8988T (cell line): ENCODE measurements at regions not wholly inside any gene's neighbourhood (a gene's known extent, or its start where the extent isn't known, plus 50 kb on each side); places are given as distances from the start of the nearest gene placed in this dataset.

Experiments
- DNase-seq: peaks from one replicate; pipeline ENCODE4 v3.0.0; 2011

DNA sequence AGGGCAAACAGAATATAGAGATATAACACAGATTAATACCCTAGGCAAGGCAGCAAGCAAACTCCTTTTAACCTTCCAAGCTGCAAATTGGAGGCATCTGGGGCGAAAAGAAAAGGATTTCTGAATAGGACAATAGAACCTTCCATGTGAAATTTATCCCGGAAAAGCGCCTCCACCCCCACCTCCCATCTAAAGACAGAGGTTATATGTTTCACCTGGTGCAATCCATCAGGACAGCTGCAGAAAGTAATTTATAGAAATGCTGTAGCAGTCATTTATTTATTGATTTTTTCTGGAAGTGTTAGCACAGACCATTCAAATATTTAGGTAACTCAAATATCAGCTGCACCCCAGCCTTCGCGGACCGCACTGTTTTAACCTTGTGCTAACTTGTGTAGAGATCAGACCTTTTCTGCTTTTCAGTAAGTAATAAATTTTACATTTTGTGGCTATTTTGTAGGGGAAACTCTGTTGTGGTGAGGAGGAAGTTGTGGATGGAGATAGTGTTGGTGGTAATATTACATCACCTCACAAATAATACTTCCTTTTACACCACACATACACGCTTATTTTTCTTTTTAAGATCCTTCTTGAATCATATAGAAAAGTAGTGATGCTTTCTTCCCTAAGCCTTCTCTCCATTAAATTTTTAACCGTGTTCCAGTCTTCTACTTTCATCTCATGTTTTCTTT is 919.3 kb upstream of the CDH2 start:
- DNase-seq, result no peak

DNA sequence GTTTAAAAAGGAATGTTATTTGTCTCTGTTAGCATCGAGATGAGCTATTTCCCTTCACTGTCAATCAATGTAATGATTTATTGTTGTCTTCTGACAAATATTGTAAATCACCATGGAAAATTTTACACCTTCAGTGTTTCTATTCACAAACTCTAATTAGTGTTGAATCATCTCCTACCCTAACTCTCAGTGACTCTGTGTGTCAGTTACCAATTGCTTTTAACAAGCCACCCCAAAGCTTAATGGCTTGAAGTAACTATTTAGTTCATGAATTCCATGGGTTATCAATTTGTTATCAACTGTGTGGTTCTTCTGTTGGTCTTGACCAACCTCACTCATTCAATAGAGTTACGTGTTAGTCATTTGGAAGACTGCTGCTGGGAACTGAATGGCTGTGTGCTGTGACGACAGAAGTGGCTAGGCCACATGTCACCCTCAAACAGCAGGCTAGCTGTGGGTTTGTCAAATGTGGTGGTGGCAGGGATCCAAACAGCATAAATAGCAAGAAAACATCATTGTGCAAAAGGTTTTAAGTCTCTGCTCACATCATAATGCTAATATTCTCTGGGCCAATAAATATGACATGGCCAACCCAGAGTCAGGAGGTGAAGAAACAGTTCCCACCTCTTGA is 910.8 kb upstream of the CDH2 start:
- DNase-seq, result no peak

DNA sequence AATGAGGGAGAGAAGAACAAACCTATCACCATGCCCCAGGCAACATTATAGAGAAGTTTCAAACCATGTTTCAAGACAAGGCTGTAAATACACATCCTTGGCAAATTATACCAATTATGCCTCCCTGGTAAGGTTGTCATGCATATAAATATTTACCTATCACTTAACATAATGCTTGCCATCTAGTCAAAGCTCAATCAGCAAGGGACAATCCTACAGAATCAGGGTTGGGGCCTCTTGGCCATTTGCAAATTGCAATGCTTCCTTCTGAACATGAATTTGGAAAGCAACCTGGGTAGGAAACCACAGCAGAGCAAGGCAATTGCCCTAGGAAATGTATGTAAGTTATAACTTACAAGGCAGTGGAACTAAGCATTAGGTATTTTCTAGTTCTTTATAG is 907.2 kb upstream of the CDH2 start:
- DNase-seq, result no peak

DNA sequence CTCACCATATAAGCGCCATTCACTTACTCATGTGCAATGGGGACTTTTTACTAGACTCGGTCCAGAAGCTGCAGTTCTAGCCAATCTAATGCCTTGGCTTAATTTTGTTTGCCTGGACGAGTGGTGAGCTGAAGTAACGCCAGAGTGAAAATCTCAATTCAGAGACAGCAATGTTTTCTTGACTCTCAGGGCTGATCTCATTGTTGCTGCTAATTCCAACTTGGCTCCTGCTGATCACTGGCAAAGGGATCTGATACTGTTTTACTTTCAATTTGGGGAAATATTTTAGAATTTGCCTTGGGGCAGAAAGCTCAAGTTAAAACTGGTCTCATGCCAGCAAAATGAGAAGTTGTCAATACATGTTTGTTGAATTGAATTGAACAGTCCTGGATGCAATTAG is 906.6 kb upstream of the CDH2 start:
- no peak for DNase-seq

DNA sequence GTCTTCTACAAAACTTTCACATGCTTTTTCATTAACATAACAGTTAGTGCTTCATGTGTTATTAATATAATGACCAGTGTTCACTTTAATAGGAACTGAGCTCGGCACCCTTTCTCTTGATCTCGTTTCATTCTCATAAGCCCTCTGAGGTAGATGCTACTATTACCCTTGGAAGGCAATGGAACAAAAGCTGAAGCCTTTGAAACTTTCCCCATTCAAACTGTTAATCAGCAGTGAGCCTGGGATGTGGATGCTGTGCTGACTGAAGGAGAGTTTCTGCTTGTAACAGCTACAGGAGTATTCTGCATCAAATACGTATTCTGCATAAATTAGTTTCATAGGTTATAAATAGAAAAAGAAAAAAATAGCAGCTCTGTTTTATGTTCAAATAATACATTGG is 904.0 kb upstream of the CDH2 start:
- no peak for DNase-seq

DNA sequence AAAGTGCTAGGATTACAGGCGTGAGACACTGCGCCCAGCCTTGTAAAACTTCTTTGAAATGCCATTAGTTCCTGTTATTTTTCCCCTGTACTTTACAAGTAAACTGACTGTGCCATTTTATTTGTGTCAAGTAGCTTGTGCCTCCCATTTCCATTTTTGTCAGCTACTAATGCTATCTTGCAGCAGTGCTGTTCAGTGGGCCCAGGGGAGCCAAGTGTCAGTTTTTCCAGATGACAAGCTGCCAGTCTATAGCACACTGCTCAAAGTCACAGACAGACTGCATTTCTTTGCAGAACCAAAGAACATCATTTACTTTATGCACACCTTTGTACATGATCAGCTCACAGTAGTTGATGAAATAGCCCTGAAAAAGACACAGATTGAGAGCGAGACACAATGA is 901.3 kb upstream of the CDH2 start:
- no peak for DNase-seq

DNA sequence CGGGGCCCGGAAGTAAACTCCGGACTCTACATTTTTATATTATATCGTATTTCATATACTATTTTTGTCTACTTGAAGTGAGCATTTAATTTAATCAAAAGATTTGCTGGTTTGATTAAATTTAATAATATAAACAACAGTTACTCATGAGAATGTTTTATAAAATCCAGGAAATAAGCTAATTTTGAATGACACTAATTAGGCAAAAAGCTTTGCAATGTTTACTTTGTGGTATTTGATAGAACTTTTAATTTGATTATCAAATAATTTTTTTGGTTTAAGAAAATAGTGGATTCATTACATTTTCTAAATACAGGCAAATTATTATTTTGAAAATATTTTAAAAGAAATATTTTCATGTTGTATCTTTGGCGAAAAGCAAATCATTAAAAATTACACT is 900.4 kb upstream of the CDH2 start:
- no peak for DNase-seq

DNA sequence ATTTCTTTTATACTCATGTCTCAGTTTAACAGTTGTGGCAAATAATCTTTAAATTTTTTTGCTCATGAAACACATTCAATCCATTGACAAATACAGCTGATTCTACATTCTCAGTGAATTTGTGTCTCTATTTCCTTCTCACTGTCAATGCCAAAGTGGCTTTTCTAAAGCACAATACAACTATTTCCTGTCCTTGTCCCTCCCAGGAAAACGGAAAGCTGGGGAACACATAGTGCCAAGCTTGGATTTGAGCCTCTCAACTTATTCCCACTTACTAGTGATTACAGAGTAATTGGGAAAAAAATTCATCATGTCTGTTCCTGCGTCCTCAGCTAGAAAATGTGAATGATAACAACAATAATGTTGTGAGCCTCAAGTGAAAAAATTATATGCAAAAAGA is 899.7 kb upstream of the CDH2 start:
- DNase-seq, result no peak

DNA sequence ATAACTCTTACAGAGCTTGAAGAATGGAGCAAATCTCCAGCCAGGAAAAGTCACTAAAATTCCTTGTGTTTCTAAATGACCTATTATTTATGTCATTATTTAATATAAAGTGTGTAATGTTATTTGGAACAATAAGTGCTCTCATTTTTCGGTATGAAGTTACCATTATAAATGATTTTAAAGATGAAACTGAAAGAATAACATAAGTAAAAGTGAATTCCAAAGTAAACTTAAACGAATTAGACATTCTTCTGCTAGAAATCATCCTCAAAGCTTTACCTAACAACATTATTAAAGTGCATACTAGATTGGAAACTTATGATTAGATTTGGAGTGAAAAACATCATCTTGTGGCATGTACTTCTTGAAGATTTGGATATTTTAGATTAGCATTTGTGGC is 897.2 kb upstream of the CDH2 start:
- no peak for DNase-seq

DNA sequence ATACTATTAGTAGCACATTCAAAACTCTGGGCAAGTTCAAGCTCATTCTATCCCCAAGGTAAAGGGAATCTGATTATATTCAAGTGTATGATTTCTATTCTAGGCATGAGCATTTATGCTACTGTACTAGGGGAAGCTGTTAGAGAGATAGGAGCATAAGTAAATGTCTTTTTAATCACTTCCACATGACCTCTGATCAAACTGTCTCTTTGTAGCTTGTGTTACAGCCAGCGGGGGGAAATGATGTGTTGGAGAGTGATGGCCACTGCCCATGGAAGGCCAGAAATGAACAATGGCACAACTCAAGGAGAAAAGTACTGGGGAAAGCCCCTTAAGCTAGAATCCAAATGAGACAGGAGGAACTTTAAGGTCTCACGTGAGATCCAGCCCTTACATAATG is 894.9 kb upstream of the CDH2 start:
- DNase-seq, result no peak

DNA sequence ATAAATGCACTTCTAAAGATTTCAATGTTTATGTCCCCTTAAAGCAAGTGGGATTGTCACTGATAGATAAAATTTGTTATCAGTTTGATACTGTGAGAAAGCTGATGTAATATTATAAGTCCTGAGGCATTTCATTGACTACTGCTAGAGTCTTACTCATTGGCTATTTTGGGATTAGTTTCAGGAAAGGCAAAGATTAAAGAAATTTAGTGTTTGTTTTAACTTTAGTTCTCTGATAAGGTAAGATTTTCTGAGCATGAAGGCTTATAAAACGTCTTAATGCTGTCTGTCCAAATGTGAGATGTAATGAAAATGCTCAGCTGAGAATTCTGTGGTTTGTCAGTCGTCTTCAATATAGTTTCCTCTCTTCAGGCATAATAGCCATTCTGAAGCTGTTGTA is 886.4 kb upstream of the CDH2 start:
- DNase-seq, result no peak

DNA sequence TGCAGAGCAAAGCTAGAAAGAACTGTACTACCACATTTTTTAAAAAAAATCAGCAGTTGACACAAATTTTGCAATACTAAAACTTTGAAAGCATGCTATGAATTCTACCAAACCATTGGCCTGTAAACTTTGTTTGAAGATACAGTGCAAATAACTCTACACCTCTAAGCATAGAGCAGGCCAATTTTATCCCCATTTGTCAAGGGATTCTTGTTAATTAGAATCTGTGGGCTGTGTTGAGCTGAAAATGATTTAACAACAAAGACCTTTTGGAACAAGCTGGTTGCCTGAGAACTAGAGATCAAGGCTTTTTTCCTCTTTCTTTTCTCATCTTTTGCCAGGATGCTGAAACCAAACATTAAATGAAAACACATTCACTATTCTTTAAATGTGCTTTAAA is 886.0 kb upstream of the CDH2 start:
- no peak for DNase-seq

DNA sequence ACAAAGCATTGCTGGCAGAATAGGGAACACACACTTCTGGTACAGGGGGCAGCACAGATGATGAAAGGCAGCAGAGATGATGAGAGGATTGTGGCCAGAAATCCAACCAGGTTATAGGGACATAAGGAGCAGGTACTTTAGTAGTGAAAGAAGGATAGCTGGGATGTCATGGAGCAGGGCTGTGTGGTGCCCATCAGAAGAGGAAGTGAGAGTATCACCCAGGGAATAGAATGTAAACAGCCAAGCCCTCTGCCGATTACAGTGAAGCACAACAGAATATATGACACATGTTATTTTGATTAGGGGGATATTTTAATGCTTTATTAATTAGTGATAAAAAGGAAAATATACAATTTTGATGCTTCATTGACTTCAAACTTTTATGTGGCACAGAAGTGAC is 883.4 kb upstream of the CDH2 start:
- no peak for DNase-seq

DNA sequence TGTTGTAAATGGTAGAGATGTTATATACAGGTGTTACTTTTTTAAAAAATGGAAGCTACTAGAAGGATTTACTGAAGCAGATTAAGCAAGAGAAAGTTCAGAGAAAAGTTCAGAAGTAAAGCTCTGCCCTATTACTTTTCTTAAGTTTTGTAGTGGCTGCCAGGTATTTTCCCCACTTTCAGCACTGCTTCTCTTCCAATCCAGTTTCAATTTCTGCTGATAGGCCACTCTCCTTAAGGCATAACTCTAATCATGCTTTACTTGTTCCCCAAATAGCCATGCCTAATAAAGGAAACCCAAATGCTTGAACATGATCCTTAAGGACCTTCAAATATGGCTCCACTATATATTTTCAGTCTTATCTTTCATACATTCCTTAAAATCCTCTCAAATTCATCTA is 880.8 kb upstream of the CDH2 start:
- no peak for DNase-seq

DNA sequence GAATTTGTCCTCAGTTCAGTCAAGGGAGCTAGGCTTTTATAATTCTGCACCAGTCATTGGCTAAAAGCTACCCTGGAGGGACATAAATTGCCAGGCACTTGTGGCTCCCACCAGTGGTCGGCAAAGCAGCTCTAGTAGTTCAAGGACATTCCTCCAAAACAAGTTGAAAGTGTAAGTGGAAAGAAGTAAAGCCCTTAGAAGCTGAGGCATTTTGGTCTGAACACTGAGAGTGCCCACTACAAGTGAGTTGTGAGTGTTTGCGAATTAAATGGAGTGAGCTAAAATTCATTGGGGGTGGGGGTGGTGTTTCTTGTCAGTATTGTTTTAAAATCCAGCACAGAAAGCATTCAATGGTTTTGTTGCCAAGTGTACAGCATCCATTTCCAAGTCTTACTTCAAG is 879.9 kb upstream of the CDH2 start:
- no peak for DNase-seq

DNA sequence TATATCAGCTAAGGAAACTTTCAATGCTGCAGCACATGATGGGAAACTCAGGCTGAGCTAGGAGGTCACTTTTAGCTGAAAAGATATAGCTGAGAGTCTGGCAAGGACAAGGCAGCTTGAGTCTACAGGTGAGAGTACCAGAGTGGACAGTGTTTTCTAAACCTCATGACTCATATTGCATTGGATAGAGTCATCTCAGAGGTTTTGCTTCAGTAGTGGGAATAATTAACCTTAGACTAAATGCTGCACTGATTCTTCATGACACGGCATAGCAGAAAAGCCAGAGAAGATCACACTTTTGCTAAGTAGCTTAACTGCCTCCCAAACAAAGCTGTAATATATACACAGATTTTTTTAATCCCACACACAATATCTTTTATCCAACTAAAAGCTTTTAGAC is 865.0 kb upstream of the CDH2 start:
- no peak for DNase-seq

DNA sequence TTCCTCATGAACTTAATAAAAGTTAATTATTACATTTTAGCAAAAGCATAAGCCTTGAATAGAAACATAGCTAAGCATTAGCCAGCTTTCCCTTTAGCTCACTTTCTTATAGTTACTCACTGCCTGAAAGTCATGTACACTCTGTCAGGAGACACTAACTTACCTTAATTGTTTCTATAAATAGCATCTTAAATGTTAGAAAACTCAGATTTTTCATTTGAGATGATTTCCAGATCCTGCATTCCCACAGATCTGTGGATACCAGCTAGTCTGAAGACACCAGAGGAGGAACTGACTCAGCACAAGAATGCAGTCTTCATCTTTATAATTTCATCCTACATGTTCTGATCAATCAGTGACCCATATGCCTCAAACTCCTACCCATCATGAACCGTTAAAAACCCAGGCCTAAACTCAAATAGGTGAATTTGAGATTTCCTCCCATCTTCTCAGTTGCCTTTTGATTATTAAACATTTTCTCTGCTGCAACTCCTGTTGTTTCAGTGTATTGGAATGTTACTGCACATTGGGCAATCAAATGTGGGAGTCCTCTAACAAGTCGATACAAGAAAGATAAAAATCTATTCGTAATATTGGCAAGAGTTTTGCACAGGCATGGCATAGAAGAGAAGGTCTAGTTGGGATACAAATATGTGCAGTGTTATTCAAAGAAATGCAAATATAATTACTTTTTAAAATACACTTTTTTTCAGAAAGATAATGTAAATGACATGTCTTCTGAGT is 857.4 kb upstream of the CDH2 start:
- DNase-seq, result no peak

DNA sequence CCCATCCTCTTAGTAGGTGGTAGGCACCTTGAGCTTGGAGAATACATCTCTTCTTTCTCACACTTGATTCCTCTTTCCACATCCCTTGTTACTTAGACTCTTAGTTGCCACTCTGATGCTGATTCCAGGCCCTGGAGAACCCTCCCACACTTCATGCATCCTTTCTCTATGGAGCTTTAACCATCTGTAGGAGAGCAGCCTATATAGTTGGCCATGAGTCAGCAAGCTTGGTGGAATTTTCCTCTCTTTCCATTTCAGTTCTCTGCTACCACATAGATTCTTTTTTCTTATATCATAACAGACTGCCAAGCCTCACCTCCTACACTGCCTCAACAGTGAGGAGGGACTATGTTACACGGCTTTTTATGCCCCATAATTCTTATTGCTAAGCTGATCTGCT is 851.6 kb upstream of the CDH2 start:
- DNase-seq, result no peak

DNA sequence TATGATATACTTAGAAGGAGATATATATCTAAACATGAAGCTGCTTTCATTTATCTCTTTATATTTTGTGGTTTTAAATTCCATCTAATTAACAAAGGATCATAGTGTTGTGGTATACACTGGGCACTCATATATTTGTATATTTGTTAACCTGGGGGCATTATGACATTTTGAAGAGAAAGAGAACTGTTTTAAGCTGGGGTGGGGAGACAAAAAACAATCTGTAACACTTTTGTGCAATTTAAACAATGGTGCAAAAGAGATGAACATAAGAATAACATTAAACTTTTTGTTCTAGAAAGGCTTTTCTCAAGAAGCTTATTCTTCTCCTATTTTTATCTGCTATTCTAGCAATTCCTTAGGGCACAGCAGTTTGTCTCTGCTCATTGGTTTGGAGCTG is 842.0 kb upstream of the CDH2 start:
- no peak for DNase-seq

DNA sequence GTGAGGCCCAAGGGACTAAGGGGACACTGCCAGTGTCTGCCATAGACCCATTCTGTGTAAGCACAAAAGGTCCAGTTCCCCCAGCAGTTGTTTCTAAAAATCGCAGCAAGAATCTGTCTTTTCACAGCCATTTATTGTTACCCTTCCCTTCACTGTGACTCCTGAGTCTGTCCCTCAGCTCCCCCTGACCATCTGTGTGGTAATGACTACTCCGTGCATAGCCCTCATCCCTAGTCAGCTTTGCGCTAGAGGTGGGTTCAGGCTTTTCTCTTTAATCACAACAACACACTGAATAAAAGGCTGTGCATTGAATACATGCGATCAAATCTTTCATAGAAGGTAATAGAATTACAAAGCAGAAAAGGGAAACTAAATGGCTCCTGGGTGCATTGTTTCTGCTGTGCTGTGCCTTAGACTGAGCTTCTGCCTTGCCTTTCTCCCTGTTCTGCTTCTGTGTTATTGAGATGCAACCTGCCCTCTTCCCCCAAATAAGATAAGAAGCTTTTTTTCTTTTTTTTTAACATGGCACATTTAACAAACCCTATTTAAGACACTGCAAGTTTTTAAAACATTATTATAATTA is 836.0 kb upstream of the CDH2 start:
- no peak for DNase-seq

DNA sequence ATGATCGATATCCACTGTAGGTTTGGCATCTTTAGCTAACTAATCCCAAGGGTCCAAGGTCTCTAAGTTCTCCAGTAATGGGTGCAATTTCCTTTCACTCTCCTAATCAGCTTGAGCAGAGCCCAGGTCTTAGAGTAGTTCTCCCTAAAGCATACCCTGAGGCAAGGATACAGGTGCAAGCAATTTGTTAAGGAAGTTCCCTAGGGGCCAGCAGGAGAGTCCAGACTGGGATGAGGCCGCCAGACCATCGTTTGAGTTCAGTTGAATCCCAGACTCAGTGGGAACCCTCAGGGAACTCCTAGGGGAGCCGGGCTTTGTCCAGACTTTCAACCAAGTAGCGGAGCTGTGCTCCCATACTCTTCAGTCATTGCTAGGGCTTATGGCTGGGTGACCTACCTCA is 835.4 kb upstream of the CDH2 start:
- no peak for DNase-seq

DNA sequence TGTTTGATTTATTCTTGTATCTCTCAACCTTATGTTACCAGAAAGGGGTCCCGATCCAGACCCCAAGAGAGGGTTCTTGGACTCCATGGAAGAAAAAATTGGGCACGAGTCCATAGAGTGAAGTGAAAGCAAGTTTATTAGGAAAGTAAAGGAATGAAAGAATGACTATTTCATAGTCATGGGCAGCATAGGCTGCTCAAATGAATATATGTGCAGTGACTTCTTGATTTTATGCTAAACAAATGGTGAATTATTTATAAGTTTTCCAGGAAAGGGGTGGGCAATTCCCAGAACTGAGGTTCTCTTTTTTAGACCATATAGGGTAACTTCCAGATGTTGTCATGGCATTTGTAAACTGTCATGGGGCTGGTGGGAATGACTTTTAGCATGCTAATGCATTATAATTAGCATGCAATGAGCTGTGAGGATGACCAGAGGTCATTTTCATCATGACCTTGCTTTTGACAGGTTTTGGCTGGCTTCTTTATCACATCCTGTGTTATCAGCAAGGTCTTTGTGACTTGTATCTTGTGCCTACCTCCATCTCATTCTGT is 832.4 kb upstream of the CDH2 start:
- no peak for DNase-seq

DNA sequence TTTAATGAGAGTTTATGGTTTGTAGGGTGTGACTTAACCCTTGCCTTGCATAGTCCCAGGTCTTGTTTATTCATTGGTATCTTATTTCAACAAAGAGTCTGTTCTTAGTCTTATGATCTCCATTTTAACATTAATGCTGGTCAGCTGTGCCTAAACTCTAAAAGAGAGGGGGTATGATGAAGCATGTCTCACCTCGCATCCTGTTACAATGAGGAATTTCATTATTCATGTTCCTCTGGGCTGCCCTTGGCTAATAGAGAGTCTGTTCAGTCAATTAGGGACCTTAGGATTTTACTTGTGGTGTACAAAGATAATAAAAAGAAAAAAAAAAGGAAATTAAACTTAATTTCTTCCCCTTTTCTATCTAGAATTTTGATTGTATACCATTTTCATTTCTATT is 831.9 kb upstream of the CDH2 start:
- DNase-seq, result no peak
